H1 (cell line): ENCODE measurements at regions not wholly inside any gene's neighbourhood (a gene's known extent, or its start where the extent isn't known, plus 50 kb on each side); places are given as distances from the start of the nearest gene placed in this dataset.

Experiments
- NANOG ChIP-seq: IDR thresholded peaks from 2 replicates; pipeline ENCODE4 v1.6.1; 2011; ENCODE audit warnings: low read length, low read depth, mild to moderate bottlenecking, inconsistent platforms; ENCODE audit not compliant: insufficient read depth, poor library complexity, severe bottlenecking
- RAD21 ChIP-seq, 2 experiments: IDR thresholded peaks in 1 of 2; conservative IDR thresholded peaks in 1 of 2; 2 replicates each; pipeline ENCODE4 v1.6.1; 2011; ENCODE audit warnings: low read depth in 2 of 2, low read length in 2 of 2, improper control_type of control experiment in 1 of 2, inconsistent platforms in 1 of 2, mild to moderate bottlenecking in 1 of 2, moderate library complexity in 1 of 2
- SP4 ChIP-seq: IDR thresholded peaks from 2 replicates; pipeline ENCODE4 v1.6.1; 2012; ENCODE audit warnings: low read length, inconsistent platforms
- YY1 ChIP-seq: IDR thresholded peaks from 2 replicates; pipeline ENCODE4 v1.6.1; 2011; ENCODE audit warnings: low read depth, mild to moderate bottlenecking, low read length
- TF ChIP-seq, protein P1 (sequence below): fragments of 300-600 bp; sonication (generic); IDR thresholded peaks from 2 replicates; pipeline ENCODE4 v1.7.1; 2012; ENCODE audit warnings: low read length, moderate library complexity, mild to moderate bottlenecking, inconsistent platforms; ENCODE audit not compliant: insufficient replicate concordance

DNA sequence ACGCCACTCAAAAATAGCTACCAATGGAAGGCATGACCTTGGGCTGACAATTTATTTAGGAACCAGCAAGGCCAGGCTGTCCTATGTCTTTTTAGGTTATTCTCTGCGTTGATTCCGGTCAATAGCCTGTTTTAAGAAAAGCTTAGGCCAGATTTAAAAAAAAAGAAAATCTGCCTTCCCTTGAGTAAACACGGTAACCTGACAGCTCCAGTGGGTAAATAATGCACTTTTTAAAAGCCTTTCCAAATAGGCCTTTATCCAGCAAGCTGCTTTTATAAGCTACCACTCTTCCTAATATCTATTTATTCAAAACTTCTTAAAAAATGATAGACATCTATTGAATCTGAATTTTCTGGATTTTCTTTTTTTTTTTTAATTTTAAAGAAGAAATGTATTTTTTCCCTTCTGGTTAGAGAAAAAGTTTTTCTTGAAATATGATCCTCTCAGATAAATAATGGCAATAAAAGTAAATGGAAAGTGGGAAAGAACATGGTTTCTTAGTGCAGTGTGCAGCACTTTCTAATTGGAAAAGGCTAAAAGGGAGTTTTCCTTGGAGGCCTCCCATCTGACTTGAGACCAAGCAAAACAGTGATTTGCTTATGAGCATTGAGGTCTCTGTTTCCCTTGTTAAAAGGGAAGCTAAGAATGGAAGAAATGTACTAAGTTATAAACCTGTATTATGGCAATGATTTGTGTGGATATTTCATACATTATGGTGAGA lies 281.0 kb upstream of the RUNX1 start (continued):
- TF ChIP-seq, protein P1, sequence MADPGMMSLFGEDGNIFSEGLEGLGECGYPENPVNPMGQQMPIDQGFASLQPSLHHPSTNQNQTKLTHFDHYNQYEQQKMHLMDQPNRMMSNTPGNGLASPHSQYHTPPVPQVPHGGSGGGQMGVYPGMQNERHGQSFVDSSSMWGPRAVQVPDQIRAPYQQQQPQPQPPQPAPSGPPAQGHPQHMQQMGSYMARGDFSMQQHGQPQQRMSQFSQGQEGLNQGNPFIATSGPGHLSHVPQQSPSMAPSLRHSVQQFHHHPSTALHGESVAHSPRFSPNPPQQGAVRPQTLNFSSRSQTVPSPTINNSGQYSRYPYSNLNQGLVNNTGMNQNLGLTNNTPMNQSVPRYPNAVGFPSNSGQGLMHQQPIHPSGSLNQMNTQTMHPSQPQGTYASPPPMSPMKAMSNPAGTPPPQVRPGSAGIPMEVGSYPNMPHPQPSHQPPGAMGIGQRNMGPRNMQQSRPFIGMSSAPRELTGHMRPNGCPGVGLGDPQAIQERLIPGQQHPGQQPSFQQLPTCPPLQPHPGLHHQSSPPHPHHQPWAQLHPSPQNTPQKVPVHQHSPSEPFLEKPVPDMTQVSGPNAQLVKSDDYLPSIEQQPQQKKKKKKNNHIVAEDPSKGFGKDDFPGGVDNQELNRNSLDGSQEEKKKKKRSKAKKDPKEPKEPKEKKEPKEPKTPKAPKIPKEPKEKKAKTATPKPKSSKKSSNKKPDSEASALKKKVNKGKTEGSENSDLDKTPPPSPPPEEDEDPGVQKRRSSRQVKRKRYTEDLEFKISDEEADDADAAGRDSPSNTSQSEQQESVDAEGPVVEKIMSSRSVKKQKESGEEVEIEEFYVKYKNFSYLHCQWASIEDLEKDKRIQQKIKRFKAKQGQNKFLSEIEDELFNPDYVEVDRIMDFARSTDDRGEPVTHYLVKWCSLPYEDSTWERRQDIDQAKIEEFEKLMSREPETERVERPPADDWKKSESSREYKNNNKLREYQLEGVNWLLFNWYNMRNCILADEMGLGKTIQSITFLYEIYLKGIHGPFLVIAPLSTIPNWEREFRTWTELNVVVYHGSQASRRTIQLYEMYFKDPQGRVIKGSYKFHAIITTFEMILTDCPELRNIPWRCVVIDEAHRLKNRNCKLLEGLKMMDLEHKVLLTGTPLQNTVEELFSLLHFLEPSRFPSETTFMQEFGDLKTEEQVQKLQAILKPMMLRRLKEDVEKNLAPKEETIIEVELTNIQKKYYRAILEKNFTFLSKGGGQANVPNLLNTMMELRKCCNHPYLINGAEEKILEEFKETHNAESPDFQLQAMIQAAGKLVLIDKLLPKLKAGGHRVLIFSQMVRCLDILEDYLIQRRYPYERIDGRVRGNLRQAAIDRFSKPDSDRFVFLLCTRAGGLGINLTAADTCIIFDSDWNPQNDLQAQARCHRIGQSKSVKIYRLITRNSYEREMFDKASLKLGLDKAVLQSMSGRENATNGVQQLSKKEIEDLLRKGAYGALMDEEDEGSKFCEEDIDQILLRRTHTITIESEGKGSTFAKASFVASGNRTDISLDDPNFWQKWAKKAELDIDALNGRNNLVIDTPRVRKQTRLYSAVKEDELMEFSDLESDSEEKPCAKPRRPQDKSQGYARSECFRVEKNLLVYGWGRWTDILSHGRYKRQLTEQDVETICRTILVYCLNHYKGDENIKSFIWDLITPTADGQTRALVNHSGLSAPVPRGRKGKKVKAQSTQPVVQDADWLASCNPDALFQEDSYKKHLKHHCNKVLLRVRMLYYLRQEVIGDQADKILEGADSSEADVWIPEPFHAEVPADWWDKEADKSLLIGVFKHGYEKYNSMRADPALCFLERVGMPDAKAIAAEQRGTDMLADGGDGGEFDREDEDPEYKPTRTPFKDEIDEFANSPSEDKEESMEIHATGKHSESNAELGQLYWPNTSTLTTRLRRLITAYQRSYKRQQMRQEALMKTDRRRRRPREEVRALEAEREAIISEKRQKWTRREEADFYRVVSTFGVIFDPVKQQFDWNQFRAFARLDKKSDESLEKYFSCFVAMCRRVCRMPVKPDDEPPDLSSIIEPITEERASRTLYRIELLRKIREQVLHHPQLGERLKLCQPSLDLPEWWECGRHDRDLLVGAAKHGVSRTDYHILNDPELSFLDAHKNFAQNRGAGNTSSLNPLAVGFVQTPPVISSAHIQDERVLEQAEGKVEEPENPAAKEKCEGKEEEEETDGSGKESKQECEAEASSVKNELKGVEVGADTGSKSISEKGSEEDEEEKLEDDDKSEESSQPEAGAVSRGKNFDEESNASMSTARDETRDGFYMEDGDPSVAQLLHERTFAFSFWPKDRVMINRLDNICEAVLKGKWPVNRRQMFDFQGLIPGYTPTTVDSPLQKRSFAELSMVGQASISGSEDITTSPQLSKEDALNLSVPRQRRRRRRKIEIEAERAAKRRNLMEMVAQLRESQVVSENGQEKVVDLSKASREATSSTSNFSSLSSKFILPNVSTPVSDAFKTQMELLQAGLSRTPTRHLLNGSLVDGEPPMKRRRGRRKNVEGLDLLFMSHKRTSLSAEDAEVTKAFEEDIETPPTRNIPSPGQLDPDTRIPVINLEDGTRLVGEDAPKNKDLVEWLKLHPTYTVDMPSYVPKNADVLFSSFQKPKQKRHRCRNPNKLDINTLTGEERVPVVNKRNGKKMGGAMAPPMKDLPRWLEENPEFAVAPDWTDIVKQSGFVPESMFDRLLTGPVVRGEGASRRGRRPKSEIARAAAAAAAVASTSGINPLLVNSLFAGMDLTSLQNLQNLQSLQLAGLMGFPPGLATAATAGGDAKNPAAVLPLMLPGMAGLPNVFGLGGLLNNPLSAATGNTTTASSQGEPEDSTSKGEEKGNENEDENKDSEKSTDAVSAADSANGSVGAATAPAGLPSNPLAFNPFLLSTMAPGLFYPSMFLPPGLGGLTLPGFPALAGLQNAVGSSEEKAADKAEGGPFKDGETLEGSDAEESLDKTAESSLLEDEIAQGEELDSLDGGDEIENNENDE, result no peak
- TF ChIP-seq SP4 (no peak), YY1 (no peak), RAD21 (IDR thresholded peaks at IDR 0.05 in 1 of 2, conservative IDR thresholded peaks at IDR 0.05 in 1 of 2; ENCODE audit: low read depth in 2 of 2, low read length in 2 of 2) (no peak), NANOG (no peak)
